ENCODE measurements at regions not wholly inside any gene's neighbourhood (a gene's known extent, or its start where the extent isn't known, plus 50 kb on each side); places are given as distances from the start of the nearest gene placed in this dataset.

- H3K27ac ChIP-seq (ENCODE audit: low read depth in 1 of 2, low read length in 1 of 2) = no peak overlapping the region
- no peak for DNase-seq
- no peaks in the 10 kb centered on the region for H3K36me3 ChIP-seq (ENCODE audit: control insufficient read depth in 4 of 4, insufficient read depth in 4 of 4, low read length in 4 of 4)
- TF ChIP-seq CTCF (IDR thresholded peaks at IDR 0.05; ENCODE audit: control extremely low read depth, extremely low read depth) = no peak
- 88 to 96% methylated on average over 5 of the region's 5 CpGs for WGBS, 2 donors
- H3K4me3 ChIP-seq = no peak overlapping the region
- no peak overlapping the region for H3K9ac ChIP-seq (ENCODE audit: insufficient read depth in 1 of 2, low read length in 2 of 2)
- peaks cover 0 to 4% (median 0%) of the 10 kb centered on the region in 3 donors for H3K27me3 ChIP-seq (ENCODE audit: control insufficient read depth in 3 of 3, insufficient read depth in 3 of 3, low read length in 2 of 3)
- H3K9me3 ChIP-seq (ENCODE audit: control insufficient read depth in 4 of 4, insufficient read depth in 3 of 4, low read length in 3 of 4) = no peaks in the 10 kb centered on the region
- no peaks in the 10 kb centered on the region for H3K4me1 ChIP-seq (ENCODE audit: control insufficient read depth in 5 of 5, insufficient read depth in 5 of 5, low read length in 5 of 5)
- no peak for ATAC-seq (ENCODE audit: insufficient read depth, low FRiP score)
These were observed 232.2 kb downstream of the GPAT3 start for GRCh38 chr4:83768146-83768545.

- ATAC-seq (ENCODE audit: insufficient read depth, low FRiP score) (no peak), DNase-seq (no peak)
- no peak overlapping the region for H3K27ac ChIP-seq (ENCODE audit: low read depth in 1 of 2, low read length in 1 of 2)
- WGBS, 2 donors = 89 to 90% methylated on average over 2 of the region's 2 CpGs
- H3K4me1 ChIP-seq (ENCODE audit: control insufficient read depth in 5 of 5, insufficient read depth in 5 of 5, low read length in 5 of 5) = no peaks in the 10 kb centered on the region
- no peak overlapping the region for H3K9ac ChIP-seq (ENCODE audit: insufficient read depth in 1 of 2, low read length in 2 of 2)
- H3K4me3 ChIP-seq = no peak overlapping the region
- peaks cover 0 to 4% (median 0%) of the 10 kb centered on the region in 3 donors for H3K27me3 ChIP-seq (ENCODE audit: control insufficient read depth in 3 of 3, insufficient read depth in 3 of 3, low read length in 2 of 3)
- H3K36me3 ChIP-seq (ENCODE audit: control insufficient read depth in 4 of 4, insufficient read depth in 4 of 4, low read length in 4 of 4) = no peaks in the 10 kb centered on the region
- no peaks in the 10 kb centered on the region for H3K9me3 ChIP-seq (ENCODE audit: control insufficient read depth in 4 of 4, insufficient read depth in 3 of 4, low read length in 3 of 4)
- no peak for TF ChIP-seq CTCF (IDR thresholded peaks at IDR 0.05; ENCODE audit: control extremely low read depth, extremely low read depth)
These were observed 231.2 kb downstream of the GPAT3 start for GRCh38 chr4:83767067-83767466.

- Histone ChIP-seq H3K4me1 (ENCODE audit: control insufficient read depth in 5 of 5, insufficient read depth in 5 of 5, low read length in 5 of 5) (no peaks in the 10 kb centered on the region), H3K9me3 (ENCODE audit: control insufficient read depth in 4 of 4, insufficient read depth in 3 of 4, low read length in 3 of 4) (no peaks in the 10 kb centered on the region), H3K4me3 (no peak overlapping the region), H3K36me3 (ENCODE audit: control insufficient read depth in 4 of 4, insufficient read depth in 4 of 4, low read length in 4 of 4) (no peaks in the 10 kb centered on the region), H3K27ac (ENCODE audit: low read depth in 1 of 2, low read length in 1 of 2) (no peak overlapping the region), H3K9ac (ENCODE audit: insufficient read depth in 1 of 2, low read length in 2 of 2) (no peak overlapping the region), H3K27me3 (ENCODE audit: control insufficient read depth in 3 of 3, insufficient read depth in 3 of 3, low read length in 2 of 3) (no peaks in the 10 kb centered on the region)
- no peak for TF ChIP-seq CTCF (IDR thresholded peaks at IDR 0.05; ENCODE audit: control extremely low read depth, extremely low read depth)
- ATAC-seq (ENCODE audit: insufficient read depth, low FRiP score) (no peak), DNase-seq (no peak)
- WGBS, 2 donors = 55 to 80% methylated on average over 5 of the region's 5 CpGs
These were observed 223.7 kb downstream of the GPAT3 start for GRCh38 chr4:83759611-83760010.

GRCh38 chr4:83758285-83758684, 222.4 kb downstream of the GPAT3 start:
- no peak for TF ChIP-seq CTCF (IDR thresholded peaks at IDR 0.05; ENCODE audit: control extremely low read depth, extremely low read depth)
- no peak overlapping the region for H3K4me3 ChIP-seq
- ATAC-seq (ENCODE audit: insufficient read depth, low FRiP score) (no peak), DNase-seq (no peak)
- H3K9me3 ChIP-seq (ENCODE audit: control insufficient read depth in 4 of 4, insufficient read depth in 3 of 4, low read length in 3 of 4) = no peaks in the 10 kb centered on the region
- no peak overlapping the region for H3K9ac ChIP-seq (ENCODE audit: insufficient read depth in 1 of 2, low read length in 2 of 2)
- H3K4me1 ChIP-seq (ENCODE audit: control insufficient read depth in 5 of 5, insufficient read depth in 5 of 5, low read length in 5 of 5) = no peaks in the 10 kb centered on the region
- 91% methylated on average over 1 of the region's 1 CpG for WGBS, 2 donors
- H3K27me3 ChIP-seq (ENCODE audit: control insufficient read depth in 3 of 3, insufficient read depth in 3 of 3, low read length in 2 of 3) = no peaks in the 10 kb centered on the region
- no peaks in the 10 kb centered on the region for H3K36me3 ChIP-seq (ENCODE audit: control insufficient read depth in 4 of 4, insufficient read depth in 4 of 4, low read length in 4 of 4)
- no peak overlapping the region for H3K27ac ChIP-seq (ENCODE audit: low read depth in 1 of 2, low read length in 1 of 2)

All from lung (tissue), 11 donors.